Esophagus muscularis mucosa (tissue), 3 donors: ENCODE measurements at regions not wholly inside any gene's neighbourhood (a gene's known extent, or its start where the extent isn't known, plus 50 kb on each side); places are given as distances from the start of the nearest gene placed in this dataset.

Experiments
- CTCF ChIP-seq, 3 experiments: fragments of 200-600 bp in 2 of 3; fragments of 450-650 bp in 1 of 3; sonication (generic) in 2 of 3; IDR thresholded peaks; one replicate each; pipeline ENCODE4 v1.5.1; 2017 to 2019; ENCODE audit warnings: antibody characterized with exemption in 3 of 3, mild to moderate bottlenecking in 2 of 3, moderate library complexity in 1 of 3
- POLR2A ChIP-seq: fragments of 450-650 bp; IDR thresholded peaks from one replicate; pipeline ENCODE4 v1.6.1; 2017; ENCODE audit warnings: antibody characterized with exemption, moderate library complexity, mild to moderate bottlenecking, low read depth
- POLR2AphosphoS5 ChIP-seq, 2 donors: sonication (generic); formaldehyde crosslinking; IDR thresholded peaks; one replicate each; pipeline ENCODE4 v1.6.1; 2017; ENCODE audit warnings: antibody characterized with exemption in 2 of 2

GRCh38 chr7:132691201-132691600 lies 114.9 kb upstream of the PLXNA4 start:
- no peak for TF ChIP-seq POLR2AphosphoS5 (IDR thresholded peaks at IDR 0.05)
- no peak for TF ChIP-seq CTCF (IDR thresholded peaks at IDR 0.05)
- no peak for TF ChIP-seq POLR2A
